Retinal pigment epithelial cell (primary cell): ENCODE measurements at regions not wholly inside any gene's neighbourhood (a gene's known extent, or its start where the extent isn't known, plus 50 kb on each side); places are given as distances from the start of the nearest gene placed in this dataset.
"Not testable (repeated sequence)": the region's sequence is repeated elsewhere in the genome, so short reads cannot be mapped to it uniquely, and the experiment has no call there.

Experiments
- DNase-seq: peaks from one replicate; pipeline ENCODE4 v3.0.0-alpha.2; 2010; ENCODE audit warnings: low read depth
- H3K4me3 ChIP-seq: 2 replicates; pipeline ENCODE4 v1.5.1; 2011; ENCODE audit warnings: mild to moderate bottlenecking, low read length, control low read depth, moderate library complexity
- CTCF ChIP-seq: conservative IDR thresholded peaks from 2 replicates; pipeline ENCODE4 v1.5.1; 2011; ENCODE audit warnings: low read depth, low read length, control low read depth, inconsistent platforms

GRCh38 chr1:118291661-118292060 lies 106.6 kb upstream of the SPAG17 start:
- no peak for DNase-seq
- no peak overlapping the region for H3K4me3 ChIP-seq
- TF ChIP-seq CTCF: no peak

GRCh38 chr1:118290571-118290970 lies 105.5 kb upstream of the SPAG17 start:
- TF ChIP-seq CTCF: no peak
- DNase-seq: no peak
- H3K4me3 ChIP-seq: no peak overlapping the region

- H3K4me3 ChIP-seq: no peak overlapping the region
- TF ChIP-seq CTCF: no peak
- DNase-seq: no peak
Measured at GRCh38 chr1:118290046-118290445, 105.0 kb upstream of the SPAG17 start.

GRCh38 chr1:118280656-118281055 lies 95.6 kb upstream of the SPAG17 start:
- H3K4me3 ChIP-seq, DNase-seq: not testable (repeated sequence)

GRCh38 chr1:118275472-118276115 lies 90.6 kb upstream of the SPAG17 start:
- TF ChIP-seq CTCF: no peak
- DNase-seq: no peak
- no peak overlapping the region for H3K4me3 ChIP-seq

GRCh38 chr1:118272884-118273283 lies 87.9 kb upstream of the SPAG17 start:
- no peak for TF ChIP-seq CTCF
- no peak for DNase-seq

GRCh38 chr1:118271883-118272282 lies 86.9 kb upstream of the SPAG17 start:
- TF ChIP-seq CTCF: no peak
- DNase-seq: no peak
- no peak overlapping the region for H3K4me3 ChIP-seq

More at GRCh38 chr1:118272884-118273283, 87.9 kb upstream of the SPAG17 start:
- H3K4me3 ChIP-seq: no peak overlapping the region
